ENCODE measurements at regions not wholly inside any gene's neighbourhood (a gene's known extent, or its start where the extent isn't known, plus 50 kb on each side); places are given as distances from the start of the nearest gene placed in this dataset.

- Histone ChIP-seq H3K4me1 (no peaks in the 10 kb centered on the region), H3K9me3 (no peaks in the 10 kb centered on the region), H3K27ac (no peak overlapping the region), H3K4me2 (no peak overlapping the region), H3K4me3 (no peak overlapping the region)
- WGBS (ENCODE audit: missing lambda C conversion rate) = 70% methylated on average over 7 of the region's 7 CpGs
- FAIRE-seq (no peak), ATAC-seq (no peak), DNase-seq (ENCODE audit: low read depth in 1 of 2, low spot score in 1 of 2) (no peak)
- no peak for TF ChIP-seq RCOR1 (IDR thresholded peaks at IDR 0.05; ENCODE audit: low read depth, low read length)
- no peak for TF ChIP-seq MYC (IDR thresholded peaks at IDR 0.05; ENCODE audit: borderline replicate concordance, low read length)
- no peak for TF ChIP-seq TFCP2L1 (CRISPR knock-in tag; IDR thresholded peaks at IDR 0.05)
- TF ChIP-seq EP300 (IDR thresholded peaks at IDR 0.05) = no peak
- TF ChIP-seq RARB (CRISPR knock-in tag; IDR thresholded peaks at IDR 0.05) = no peak
- TF ChIP-seq CBX8 (IDR thresholded peaks at IDR 0.05) = no peak
- TF ChIP-seq PBX3 (IDR thresholded peaks at IDR 0.05) = no peak
- TF ChIP-seq BHLHE40 (IDR thresholded peaks at IDR 0.05; ENCODE audit: low read depth, low read length) = no peak
- no peak for TF ChIP-seq EHMT2 (IDR thresholded peaks at IDR 0.05; ENCODE audit: low read depth)
- no peak for TF ChIP-seq MAFK (IDR thresholded peaks at IDR 0.05; ENCODE audit: partially characterized antibody)
- no peak for TF ChIP-seq HES2 (IDR thresholded peaks at IDR 0.05)
- TF ChIP-seq HDAC2 (IDR thresholded peaks at IDR 0.05) = no peak
- TF ChIP-seq HOXA7 (CRISPR knock-in tag; IDR thresholded peaks at IDR 0.05) = no peak
- TF ChIP-seq HEYL (CRISPR knock-in tag; IDR thresholded peaks at IDR 0.05) = no peak
- POLR2A ChIA-PET = no interaction called here
- CTCF ChIA-PET = interaction anchor here (0.6 kb wide), 1 partner anchor 30 kb away, joined by 3 read pairs; no protein-coding TSS in a partner anchor
Measured at GRCh38 chr6:15801912-15802311, 139.1 kb upstream of the DTNBP1 start.

GRCh38 chr6:15800841-15801617 lies 138.2 kb upstream of the DTNBP1 start:
- ChIA-PET POLR2A (no interaction called here), CTCF (interaction anchor here (0.6 kb wide), 1 partner anchor 29 kb away, joined by 3 read pairs; no protein-coding TSS in a partner anchor)
- Histone ChIP-seq H3K4me3 (no peak overlapping the region), H3K4me2 (no peak overlapping the region), H3K9me3 (no peaks in the 10 kb centered on the region), H3K4me1 (no peaks in the 10 kb centered on the region), H3K27ac (no peak overlapping the region)
- DNase-seq (ENCODE audit: low read depth in 1 of 2, low spot score in 1 of 2) (no peak), ATAC-seq (no peak), FAIRE-seq (no peak)
- TF ChIP-seq POLR2AphosphoS2 (conservative IDR thresholded peaks at IDR 0.05; ENCODE audit: low read length) (no peak), PBX3 (IDR thresholded peaks at IDR 0.05) (no peak), HMGXB4 (CRISPR knock-in tag; IDR thresholded peaks at IDR 0.05; ENCODE audit: borderline replicate concordance) (no peak), BHLHE40 (IDR thresholded peaks at IDR 0.05; ENCODE audit: low read depth, low read length) (no peak), NR3C1 (IDR thresholded peaks at IDR 0.05) (no peak), POLR2A (IDR thresholded peaks at IDR 0.05; ENCODE audit: low read length) (no peak), CHD2 (IDR thresholded peaks at IDR 0.05; ENCODE audit: low read length, partially characterized antibody) (no peak), REST (IDR thresholded peaks at IDR 0.05) (no peak), NFE2L2 (conservative IDR thresholded peaks at IDR 0.05; ENCODE audit: low read length) (no peak)
- WGBS (ENCODE audit: missing lambda C conversion rate) = 55% methylated on average over 11 of the region's 11 CpGs

All from A549 (cell line).